ENCODE measurements at regions not wholly inside any gene's neighbourhood (a gene's known extent, or its start where the extent isn't known, plus 50 kb on each side); places are given as distances from the start of the nearest gene placed in this dataset.

DNA sequence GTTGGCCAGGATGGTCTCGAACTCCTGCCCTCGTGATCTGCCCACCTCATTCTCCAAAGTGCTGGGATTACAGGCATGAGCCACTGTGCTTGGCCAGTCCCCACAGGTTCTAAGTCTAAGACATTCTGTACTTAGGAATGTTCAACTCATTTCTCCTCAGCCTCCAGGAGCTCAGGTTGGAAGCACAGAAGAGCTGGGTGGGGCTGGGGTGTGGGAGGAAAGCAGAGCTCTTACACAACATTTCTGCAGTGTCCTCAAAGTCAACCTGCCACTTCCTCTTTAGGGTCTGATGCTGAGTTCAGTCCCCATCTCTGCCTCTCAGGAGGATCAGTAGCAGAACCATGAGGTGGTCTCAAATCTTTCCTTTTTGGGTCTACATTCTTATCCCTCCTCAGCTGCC, 75.5 kb downstream of the MRPL46 start:
- DNase-seq = peak in 2 of 3 donors; percentile 31 to 33
- H3K36me3 ChIP-seq (ENCODE audit: control insufficient read depth in 4 of 4, insufficient read depth in 4 of 4, low read length in 3 of 4) = no peaks in the 10 kb centered on the region
- no peak overlapping the region for H3K4me3 ChIP-seq (ENCODE audit: control insufficient read depth in 1 of 7, extremely low read depth in 1 of 7, insufficient read depth in 4 of 7, low read depth in 2 of 7, low read length in 6 of 7)
- ChIA-PET CTCF (interaction anchor here (1.0 kb wide), 1 partner anchor 56 kb away, joined by 3 read pairs; no protein-coding TSS in a partner anchor), POLR2A (no interaction called here)
- H3K27me3 ChIP-seq (replicated peaks in 2 of 5; ENCODE audit: control insufficient read depth in 4 of 5, insufficient read depth in 5 of 5, low read length in 4 of 5) = peaks cover 0 to 5% (median 2%) of the 10 kb centered on the region in 5 experiments
- WGBS (ENCODE audit: insufficient coverage) = 100% methylated on average over 1 of the region's 2 CpGs
- H3K27ac ChIP-seq (ENCODE audit: insufficient read depth in 1 of 2, low read depth in 1 of 2, low read length in 2 of 2, poor library complexity in 1 of 2, severe bottlenecking in 2 of 2) = no peak overlapping the region
- peaks cover 0 to 3% (median 0%) of the 10 kb centered on the region in 5 experiments for H3K9me3 ChIP-seq (ENCODE audit: control extremely low read depth in 1 of 5, control insufficient read depth in 4 of 5, insufficient read depth in 2 of 5, low read depth in 1 of 5, low read length in 4 of 5)
- peaks cover 0 to 5% (median 4%) of the 10 kb centered on the region in 4 experiments for H3K4me1 ChIP-seq (ENCODE audit: control extremely low read depth in 1 of 4, control insufficient read depth in 4 of 4, insufficient read depth in 4 of 4, low read length in 3 of 4)

DNA sequence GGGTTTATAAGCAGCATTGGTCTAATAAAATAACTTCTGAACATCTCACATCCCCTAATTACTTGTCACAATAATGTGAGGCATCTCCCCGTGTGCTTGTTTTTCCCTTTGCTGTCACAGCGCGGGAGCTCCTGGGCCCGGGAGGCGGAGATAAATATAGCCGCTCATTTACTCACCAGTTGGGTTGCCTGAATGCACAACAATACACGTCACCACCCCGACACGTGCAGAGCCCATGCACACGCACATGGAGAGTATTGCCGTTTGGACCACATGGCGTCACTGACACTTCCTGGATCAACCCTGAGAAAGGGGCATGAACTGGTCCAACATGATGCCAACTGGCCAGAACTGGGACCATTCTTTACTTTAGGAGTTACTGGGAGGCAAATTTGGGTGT, 76.2 kb downstream of the MRPL46 start:
- no peak for DNase-seq
- ChIA-PET POLR2A (no interaction called here), CTCF (no interaction called here)
- Histone ChIP-seq H3K27ac (ENCODE audit: insufficient read depth in 1 of 2, low read depth in 1 of 2, low read length in 2 of 2, poor library complexity in 1 of 2, severe bottlenecking in 2 of 2) (no peak overlapping the region), H3K4me1 (ENCODE audit: control extremely low read depth in 1 of 4, control insufficient read depth in 4 of 4, insufficient read depth in 4 of 4, low read length in 3 of 4) (no peaks in the 10 kb centered on the region), H3K27me3 (replicated peaks in 2 of 5; ENCODE audit: control insufficient read depth in 4 of 5, insufficient read depth in 5 of 5, low read length in 4 of 5) (peaks cover 0 to 5% (median 2%) of the 10 kb centered on the region in 5 experiments), H3K36me3 (ENCODE audit: control insufficient read depth in 4 of 4, insufficient read depth in 4 of 4, low read length in 3 of 4) (no peaks in the 10 kb centered on the region), H3K4me3 (ENCODE audit: control insufficient read depth in 1 of 7, extremely low read depth in 1 of 7, insufficient read depth in 4 of 7, low read depth in 2 of 7, low read length in 6 of 7) (no peak overlapping the region), H3K9me3 (ENCODE audit: control extremely low read depth in 1 of 5, control insufficient read depth in 4 of 5, insufficient read depth in 2 of 5, low read depth in 1 of 5, low read length in 4 of 5) (peaks cover 0 to 3% (median 0%) of the 10 kb centered on the region in 5 experiments)
- 94% methylated on average over 12 of the region's 12 CpGs for WGBS (ENCODE audit: insufficient coverage)

GRCh38 chr15:88390164-88390901, 76.9 kb downstream of the MRPL46 start:
- Histone ChIP-seq H3K4me3 (ENCODE audit: control insufficient read depth in 1 of 7, extremely low read depth in 1 of 7, insufficient read depth in 4 of 7, low read depth in 2 of 7, low read length in 6 of 7) (no peak overlapping the region), H3K27ac (ENCODE audit: insufficient read depth in 1 of 2, low read depth in 1 of 2, low read length in 2 of 2, poor library complexity in 1 of 2, severe bottlenecking in 2 of 2) (no peak overlapping the region), H3K36me3 (ENCODE audit: control insufficient read depth in 4 of 4, insufficient read depth in 4 of 4, low read length in 3 of 4) (no peaks in the 10 kb centered on the region), H3K4me1 (ENCODE audit: control extremely low read depth in 1 of 4, control insufficient read depth in 4 of 4, insufficient read depth in 4 of 4, low read length in 3 of 4) (no peaks in the 10 kb centered on the region), H3K27me3 (replicated peaks in 2 of 5; ENCODE audit: control insufficient read depth in 4 of 5, insufficient read depth in 5 of 5, low read length in 4 of 5) (peaks cover 0 to 5% (median 2%) of the 10 kb centered on the region in 5 experiments), H3K9me3 (ENCODE audit: control extremely low read depth in 1 of 5, control insufficient read depth in 4 of 5, insufficient read depth in 2 of 5, low read depth in 1 of 5, low read length in 4 of 5) (no peaks in the 10 kb centered on the region)
- ChIA-PET CTCF (no interaction called here), POLR2A (no interaction called here)
- 92% methylated on average over 3 of the region's 4 CpGs for WGBS (ENCODE audit: insufficient coverage)
- DNase-seq = no peak

DNA sequence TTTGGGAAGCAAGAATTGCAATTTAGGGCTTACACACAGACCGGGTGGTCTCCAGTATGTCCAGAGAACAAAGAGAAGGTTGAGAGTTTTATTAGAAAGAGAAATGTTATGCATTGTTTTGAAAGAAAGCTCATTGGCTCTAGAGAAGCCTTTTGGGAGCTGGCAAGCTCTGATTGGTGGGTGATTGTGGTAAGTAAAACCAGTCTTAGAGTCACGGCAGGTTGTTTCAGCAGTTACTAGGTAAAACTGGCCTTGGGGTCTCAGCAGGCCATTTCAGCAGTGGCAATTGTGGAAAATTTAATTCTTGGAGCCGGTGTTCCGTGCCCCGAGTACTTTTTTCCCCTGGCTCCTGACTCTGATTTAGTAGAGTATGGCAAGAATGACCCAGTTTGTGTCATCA, 78.1 kb downstream of the MRPL46 start:
- no peak for DNase-seq
- Histone ChIP-seq H3K4me1 (ENCODE audit: control extremely low read depth in 1 of 4, control insufficient read depth in 4 of 4, insufficient read depth in 4 of 4, low read length in 3 of 4) (no peaks in the 10 kb centered on the region), H3K36me3 (ENCODE audit: control insufficient read depth in 4 of 4, insufficient read depth in 4 of 4, low read length in 3 of 4) (no peaks in the 10 kb centered on the region), H3K9me3 (ENCODE audit: control extremely low read depth in 1 of 5, control insufficient read depth in 4 of 5, insufficient read depth in 2 of 5, low read depth in 1 of 5, low read length in 4 of 5) (no peaks in the 10 kb centered on the region), H3K27ac (ENCODE audit: insufficient read depth in 1 of 2, low read depth in 1 of 2, low read length in 2 of 2, poor library complexity in 1 of 2, severe bottlenecking in 2 of 2) (no peak overlapping the region), H3K27me3 (replicated peaks in 2 of 5; ENCODE audit: control insufficient read depth in 4 of 5, insufficient read depth in 5 of 5, low read length in 4 of 5) (peaks cover 0 to 7% (median 4%) of the 10 kb centered on the region in 5 experiments), H3K4me3 (ENCODE audit: control insufficient read depth in 1 of 7, extremely low read depth in 1 of 7, insufficient read depth in 4 of 7, low read depth in 2 of 7, low read length in 6 of 7) (no peak overlapping the region)
- POLR2A ChIA-PET = no interaction called here
- CTCF ChIA-PET = no interaction called here
- WGBS (ENCODE audit: insufficient coverage) = 100% methylated on average over 3 of the region's 5 CpGs

GRCh38 chr15:88388686-88389085, 78.5 kb downstream of the MRPL46 start:
- CTCF ChIA-PET = no interaction called here

GRCh38 chr15:88385078-88385700, 82.0 kb downstream of the MRPL46 start:
- CTCF ChIA-PET = no interaction called here
- no peaks in the 10 kb centered on the region for H3K9me3 ChIP-seq (ENCODE audit: control extremely low read depth in 1 of 5, control insufficient read depth in 4 of 5, insufficient read depth in 2 of 5, low read depth in 1 of 5, low read length in 4 of 5)
- POLR2A ChIA-PET = no interaction called here
- WGBS (ENCODE audit: insufficient coverage) = 66% methylated on average over 2 of the region's 2 CpGs
- no peak for DNase-seq
- H3K36me3 ChIP-seq (ENCODE audit: control insufficient read depth in 4 of 4, insufficient read depth in 4 of 4, low read length in 3 of 4) = no peaks in the 10 kb centered on the region
- no peaks in the 10 kb centered on the region for H3K4me1 ChIP-seq (ENCODE audit: control extremely low read depth in 1 of 4, control insufficient read depth in 4 of 4, insufficient read depth in 4 of 4, low read length in 3 of 4)
- peaks cover 0 to 28% (median 8%) of the 10 kb centered on the region in 5 experiments for H3K27me3 ChIP-seq (replicated peaks in 2 of 5; ENCODE audit: control insufficient read depth in 4 of 5, insufficient read depth in 5 of 5, low read length in 4 of 5)
- no peak overlapping the region for H3K27ac ChIP-seq (ENCODE audit: insufficient read depth in 1 of 2, low read depth in 1 of 2, low read length in 2 of 2, poor library complexity in 1 of 2, severe bottlenecking in 2 of 2)
- H3K4me3 ChIP-seq (ENCODE audit: control insufficient read depth in 1 of 7, extremely low read depth in 1 of 7, insufficient read depth in 4 of 7, low read depth in 2 of 7, low read length in 6 of 7) = no peak overlapping the region

More at GRCh38 chr15:88388686-88389085, 78.5 kb downstream of the MRPL46 start:
- Histone ChIP-seq H3K4me1 (ENCODE audit: control extremely low read depth in 1 of 4, control insufficient read depth in 4 of 4, insufficient read depth in 4 of 4, low read length in 3 of 4) (no peaks in the 10 kb centered on the region), H3K36me3 (ENCODE audit: control insufficient read depth in 4 of 4, insufficient read depth in 4 of 4, low read length in 3 of 4) (no peaks in the 10 kb centered on the region), H3K27ac (ENCODE audit: insufficient read depth in 1 of 2, low read depth in 1 of 2, low read length in 2 of 2, poor library complexity in 1 of 2, severe bottlenecking in 2 of 2) (no peak overlapping the region), H3K4me3 (ENCODE audit: control insufficient read depth in 1 of 7, extremely low read depth in 1 of 7, insufficient read depth in 4 of 7, low read depth in 2 of 7, low read length in 6 of 7) (no peak overlapping the region), H3K27me3 (replicated peaks in 2 of 5; ENCODE audit: control insufficient read depth in 4 of 5, insufficient read depth in 5 of 5, low read length in 4 of 5) (peaks cover 0 to 8% (median 4%) of the 10 kb centered on the region in 5 experiments), H3K9me3 (ENCODE audit: control extremely low read depth in 1 of 5, control insufficient read depth in 4 of 5, insufficient read depth in 2 of 5, low read depth in 1 of 5, low read length in 4 of 5) (no peaks in the 10 kb centered on the region)
- no peak for DNase-seq
- 100% methylated on average over 1 of the region's 3 CpGs for WGBS (ENCODE audit: insufficient coverage)
- POLR2A ChIA-PET = no interaction called here

GRCh38 chr15:88383354-88383753, 83.8 kb downstream of the MRPL46 start:
- ChIA-PET CTCF (interaction anchor here (0.5 kb wide), 1 partner anchor 124 kb away, joined by 3 read pairs; no protein-coding TSS in a partner anchor), POLR2A (no interaction called here)
- WGBS (ENCODE audit: insufficient coverage) = no CpG with 5 or more reads among the region's 1 CpG

More at GRCh38 chr15:88383354-88383753, 83.8 kb downstream of the MRPL46 start:
- Histone ChIP-seq H3K4me3 (ENCODE audit: control insufficient read depth in 1 of 7, extremely low read depth in 1 of 7, insufficient read depth in 4 of 7, low read depth in 2 of 7, low read length in 6 of 7) (no peak overlapping the region), H3K9me3 (ENCODE audit: control extremely low read depth in 1 of 5, control insufficient read depth in 4 of 5, insufficient read depth in 2 of 5, low read depth in 1 of 5, low read length in 4 of 5) (no peaks in the 10 kb centered on the region), H3K36me3 (ENCODE audit: control insufficient read depth in 4 of 4, insufficient read depth in 4 of 4, low read length in 3 of 4) (no peaks in the 10 kb centered on the region), H3K27ac (ENCODE audit: insufficient read depth in 1 of 2, low read depth in 1 of 2, low read length in 2 of 2, poor library complexity in 1 of 2, severe bottlenecking in 2 of 2) (no peak overlapping the region), H3K27me3 (replicated peaks in 2 of 5; ENCODE audit: control insufficient read depth in 4 of 5, insufficient read depth in 5 of 5, low read length in 4 of 5) (peaks cover 0 to 28% (median 12%) of the 10 kb centered on the region in 5 experiments), H3K4me1 (ENCODE audit: control extremely low read depth in 1 of 4, control insufficient read depth in 4 of 4, insufficient read depth in 4 of 4, low read length in 3 of 4) (no peaks in the 10 kb centered on the region)
- no peak for DNase-seq

All from common myeloid progenitor, CD34-positive (primary cell).